K562 (cell line): ENCODE measurements at regions not wholly inside any gene's neighbourhood (a gene's known extent, or its start where the extent isn't known, plus 50 kb on each side); places are given as distances from the start of the nearest gene placed in this dataset.

Experiments used
- CHAMP1 ChIP-seq: fragments of 450-650 bp; IDR thresholded peaks from 2 replicates; pipeline ENCODE4 v1.6.1; 2016; ENCODE audit warnings: mild to moderate bottlenecking
- CTBP1 ChIP-seq: fragments of 450-650 bp; IDR thresholded peaks from 2 replicates; pipeline ENCODE4 v1.6.1; 2016; ENCODE audit warnings: borderline replicate concordance
- GATA2 ChIP-seq: sonication (generic); formaldehyde crosslinking; IDR thresholded peaks from 2 replicates; pipeline ENCODE4 v1.4.0; 2020; ENCODE audit warnings: mild to moderate bottlenecking, missing genetic modification reagents
- GTF2F1 ChIP-seq: IDR thresholded peaks from 2 replicates; pipeline ENCODE4 v1.6.1; 2011; ENCODE audit warnings: low read depth, low read length, improper control_type of control experiment
- JUND ChIP-seq, 2 experiments: IDR thresholded peaks; 2 replicates in 1 of 2; 3 replicates in 1 of 2; pipeline ENCODE4 v1.6.1; 2011; ENCODE audit warnings: borderline replicate concordance in 2 of 2, low read depth in 2 of 2, low read length in 2 of 2, improper control_type of control experiment in 1 of 2, missing biosample characterization in 1 of 2, missing genetic modification characterization in 1 of 2, missing genetic modification reagents in 1 of 2
- KDM4B ChIP-seq, 2 experiments: fragments of 450-650 bp in 1 of 2; sonication (generic) in 1 of 2; IDR thresholded peaks; 2 replicates each; pipeline ENCODE4 v1.6.1; 2016 to 2017; ENCODE audit warnings: borderline replicate concordance in 2 of 2, antibody characterized with exemption in 1 of 2, low read depth in 1 of 2, mild to moderate bottlenecking in 1 of 2
- KLF6 ChIP-seq: fragments of 250-450 bp; sonication (Bioruptor Pico); IDR thresholded peaks from 2 replicates; pipeline ENCODE4 v1.4.0; 2020; ENCODE audit warnings: mild to moderate bottlenecking, moderate library complexity, borderline replicate concordance
- MAFK ChIP-seq: IDR thresholded peaks from 2 replicates; pipeline ENCODE4 v1.6.1; 2011; ENCODE audit warnings: low read length, improper control_type of control experiment
- PREB ChIP-seq: sonication (generic); formaldehyde crosslinking; IDR thresholded peaks from 2 replicates; pipeline ENCODE4 v1.8.1; 2023; ENCODE audit warnings: mild to moderate bottlenecking, missing genetic modification reagents
- TEAD2 ChIP-seq: fragments of 450-650 bp; IDR thresholded peaks from 2 replicates; pipeline ENCODE4 v1.6.1; 2016; ENCODE audit warnings: missing genetic modification characterization, control low read depth, missing compliant biosample characterization
- ZBTB34 ChIP-seq: fragments of 250-450 bp; sonication (Bioruptor Pico); IDR thresholded peaks from 2 replicates; pipeline ENCODE4 v1.8.0; 2021; ENCODE audit warnings: mild to moderate bottlenecking, moderate library complexity
- ZC3H4 ChIP-seq: sonication (generic); formaldehyde crosslinking; IDR thresholded peaks from 2 replicates; pipeline ENCODE4 v1.9.0; 2021; ENCODE audit warnings: missing genetic modification reagents, borderline replicate concordance
- ZNF232 ChIP-seq: sonication (generic); formaldehyde crosslinking; IDR thresholded peaks from 2 replicates; pipeline ENCODE4 v1.8.0; 2022; ENCODE audit warnings: mild to moderate bottlenecking, missing genetic modification reagents
- ZNF407 ChIP-seq: fragments of 450-650 bp; IDR thresholded peaks from 2 replicates; pipeline ENCODE4 v1.6.1; 2016; ENCODE audit warnings: low read depth
- ZNF79 ChIP-seq: fragments of 250-450 bp; sonication (Bioruptor Pico); IDR thresholded peaks from 2 replicates; pipeline ENCODE4 v1.4.0; 2020; ENCODE audit warnings: low read depth, mild to moderate bottlenecking, moderate library complexity

- TF ChIP-seq JUND (IDR thresholded peaks at IDR 0.05; ENCODE audit: borderline replicate concordance, low read depth, low read length) (peak; percentile 49), JUND (tag; IDR thresholded peaks at IDR 0.05; ENCODE audit: borderline replicate concordance, low read depth, low read length) (no peak), MAFK (no peak), ZNF407 (no peak; the same call in 1 of the 2 replicates), KLF6 (CRISPR knock-in tag) (no peak), ZC3H4 (no peak), GATA2 (CRISPR knock-in tag) (peak; percentile 87), ZNF79 (CRISPR knock-in tag) (no peak), CHAMP1 (no peak), CTBP1 (peak; percentile 46; the same call in 1 of the 2 replicates), GTF2F1 (no peak), PREB (no peak), ZNF232 (CRISPR knock-in tag) (no peak), KDM4B (IDR thresholded peaks at IDR 0.05; ENCODE audit: borderline replicate concordance in 2 of 2, low read depth in 1 of 2) (no peak), TEAD2 (no peak), ZBTB34 (CRISPR knock-in tag) (no peak)
Measured at GRCh38 chr6:28751514-28751913, 172.3 kb downstream of the TRIM27 start (continued).
